B cell (primary cell): ENCODE measurements at regions not wholly inside any gene's neighbourhood (a gene's known extent, or its start where the extent isn't known, plus 50 kb on each side); places are given as distances from the start of the nearest gene placed in this dataset.

Experiments used
- ATAC-seq: fragments of 200-7000 bp; cut with Tn5 transposase; one replicate; pipeline ENCODE4 v1.10.0; 2021; ENCODE audit warnings: low read depth, mild to moderate bottlenecking, moderate number of reproducible peaks, moderate library complexity
- CTCF ChIA-PET: fragments of 350-600 bp; sonication (Branson Sonifier 250); formaldehyde crosslinking; loops from one replicate; lab custom pipeline; 2021; ENCODE audit warnings: antibody characterized with exemption, inconsistent platforms; lab: Charles Lee
- POLR2A ChIA-PET: fragments of 350-600 bp; sonication (Branson Sonifier 250); formaldehyde crosslinking; loops from one replicate; lab custom pipeline; 2021; ENCODE audit warnings: antibody characterized with exemption; lab: Charles Lee
- DNase-seq: peaks from one replicate; pipeline ENCODE4 v3.0.0; 2013
- H2AFZ ChIP-seq: 2 replicates; pipeline ENCODE4 v1.6.1; 2012; ENCODE audit warnings: mild to moderate bottlenecking, low read depth, low read length; ENCODE audit not compliant: insufficient read depth, poor library complexity, severe bottlenecking
- H3K27ac ChIP-seq, 2 donors: 1 replicate in 1 of 2; 2 replicates in 1 of 2; pipeline ENCODE4 v1.5.1; 2012 to 2013; ENCODE audit warnings: low read length in 2 of 2, mild to moderate bottlenecking in 2 of 2, moderate library complexity in 1 of 2
- H3K27me3 ChIP-seq, 4 experiments: fragments of 200-600 bp in 1 of 4; sonication (generic) in 1 of 4; replicated peaks in 1 of 4; 1 replicate in 2 of 4; 2 replicates in 2 of 4; pipeline versions ENCODE4 v1.6.1 to v1.7.0; 2013 to 2016; ENCODE audit warnings: low read length in 3 of 4, mild to moderate bottlenecking in 2 of 4, mixed read lengths in 1 of 4, moderate library complexity in 1 of 4; ENCODE audit not compliant: insufficient read depth in 4 of 4, control insufficient read depth in 3 of 4; ENCODE audit errors: control extremely low read depth in 1 of 4
- H3K36me3 ChIP-seq, 2 experiments: replicated peaks in 1 of 2; 1 replicate in 1 of 2; 2 replicates in 1 of 2; pipeline versions ENCODE4 v1.6.1 to v1.7.1; 2013; ENCODE audit warnings: low read length in 1 of 2; ENCODE audit not compliant: insufficient read depth in 2 of 2, control insufficient read depth in 1 of 2; ENCODE audit errors: control extremely low read depth in 1 of 2, extremely low read depth in 1 of 2
- H3K4me1 ChIP-seq, 2 donors: fragments of 200-600 bp in 1 of 2; sonication (generic) in 1 of 2; 1 replicate in 1 of 2; 2 replicates in 1 of 2; pipeline versions ENCODE4 v1.5.1 to v1.6.1; 2013 to 2017; ENCODE audit warnings: low read length in 2 of 2; ENCODE audit not compliant: control insufficient read depth in 2 of 2, insufficient read depth in 2 of 2
- H3K4me2 ChIP-seq: replicated peaks from 2 replicates; pipeline ENCODE3; 2012; ENCODE audit warnings: mild to moderate bottlenecking, low read depth, low read length; ENCODE audit not compliant: poor library complexity, severe bottlenecking
- H3K4me3 ChIP-seq, 5 experiments: fragments of 200-600 bp in 1 of 5; sonication (generic) in 1 of 5; 1 replicate in 3 of 5; 2 replicates in 2 of 5; pipeline versions ENCODE4 v1.5.1 to v1.7.0; 2011 to 2016; ENCODE audit warnings: low read length in 4 of 5, mild to moderate bottlenecking in 4 of 5, low read depth in 2 of 5, control low read depth in 1 of 5, moderate library complexity in 1 of 5; ENCODE audit not compliant: insufficient read depth in 1 of 5; ENCODE audit errors: control extremely low read depth in 1 of 5, extremely low read depth in 1 of 5
- H3K79me2 ChIP-seq: fragments of 200-600 bp; sonication (generic); one replicate; pipeline ENCODE4 v1.6.0; 2016; ENCODE audit warnings: low read length; ENCODE audit not compliant: control insufficient read depth, insufficient read depth
- H3K9ac ChIP-seq: fragments of 200-600 bp; sonication (generic); 2 replicates; pipeline ENCODE4 v1.6.1; 2017; ENCODE audit warnings: mild to moderate bottlenecking, low read length, moderate library complexity
- H3K9me3 ChIP-seq, 3 donors: one replicate each; pipeline versions ENCODE4 v1.6.1 to v1.7.1; 2013; ENCODE audit warnings: low read length in 2 of 3; ENCODE audit not compliant: control insufficient read depth in 2 of 3, insufficient read depth in 1 of 3; ENCODE audit errors: control extremely low read depth in 1 of 3
- H4K20me1 ChIP-seq: 2 replicates; pipeline ENCODE4 v1.6.0; 2012; ENCODE audit warnings: mild to moderate bottlenecking, low read length; ENCODE audit not compliant: insufficient read depth, control insufficient read depth, poor library complexity, severe bottlenecking
- H3K27ac Mint-ChIP-seq: one replicate; pipeline ENCODE4 v1.8.0; 2021; ENCODE audit warnings: mixed read lengths
- H3K27me3 Mint-ChIP-seq: one replicate; pipeline ENCODE4 v1.8.0; 2021; ENCODE audit warnings: mixed read lengths
- H3K4me1 Mint-ChIP-seq: one replicate; pipeline ENCODE4 v1.8.0; 2021; ENCODE audit warnings: mixed read lengths
- H3K4me3 Mint-ChIP-seq: one replicate; pipeline ENCODE4 v1.8.0; 2021; ENCODE audit warnings: mixed read lengths
- H3K9me3 Mint-ChIP-seq: one replicate; pipeline ENCODE4 v1.8.0; 2022; ENCODE audit warnings: mixed read lengths; ENCODE audit not compliant: insufficient read depth
- EZH2 ChIP-seq: IDR thresholded peaks from 2 replicates; pipeline ENCODE4 v1.6.1; 2012; ENCODE audit warnings: borderline replicate concordance, low read depth, mild to moderate bottlenecking, moderate library complexity, low read length; ENCODE audit not compliant: insufficient read depth, poor library complexity, severe bottlenecking
- WGBS: methylation state at CpG from one replicate; pipeline ENCODE4 v1.1.5; 2013; ENCODE audit warnings: missing lambda C conversion rate; ENCODE audit not compliant: insufficient coverage; 5-methylcytosine and 5-hydroxymethylcytosine counted together
- intact Hi-C: fragments of 100-400 bp; cut with micrococcal nuclease; formaldehyde crosslinking; loops from one replicate; pipeline ENCODE4 v1.10.0; 2022
- TF ChIP-seq, protein P1 (sequence below): fragments of 200-600 bp; IDR thresholded peaks from one replicate; pipeline ENCODE4 v1.8.0; 2022; ENCODE audit warnings: antibody characterized with exemption, mild to moderate bottlenecking

DNA sequence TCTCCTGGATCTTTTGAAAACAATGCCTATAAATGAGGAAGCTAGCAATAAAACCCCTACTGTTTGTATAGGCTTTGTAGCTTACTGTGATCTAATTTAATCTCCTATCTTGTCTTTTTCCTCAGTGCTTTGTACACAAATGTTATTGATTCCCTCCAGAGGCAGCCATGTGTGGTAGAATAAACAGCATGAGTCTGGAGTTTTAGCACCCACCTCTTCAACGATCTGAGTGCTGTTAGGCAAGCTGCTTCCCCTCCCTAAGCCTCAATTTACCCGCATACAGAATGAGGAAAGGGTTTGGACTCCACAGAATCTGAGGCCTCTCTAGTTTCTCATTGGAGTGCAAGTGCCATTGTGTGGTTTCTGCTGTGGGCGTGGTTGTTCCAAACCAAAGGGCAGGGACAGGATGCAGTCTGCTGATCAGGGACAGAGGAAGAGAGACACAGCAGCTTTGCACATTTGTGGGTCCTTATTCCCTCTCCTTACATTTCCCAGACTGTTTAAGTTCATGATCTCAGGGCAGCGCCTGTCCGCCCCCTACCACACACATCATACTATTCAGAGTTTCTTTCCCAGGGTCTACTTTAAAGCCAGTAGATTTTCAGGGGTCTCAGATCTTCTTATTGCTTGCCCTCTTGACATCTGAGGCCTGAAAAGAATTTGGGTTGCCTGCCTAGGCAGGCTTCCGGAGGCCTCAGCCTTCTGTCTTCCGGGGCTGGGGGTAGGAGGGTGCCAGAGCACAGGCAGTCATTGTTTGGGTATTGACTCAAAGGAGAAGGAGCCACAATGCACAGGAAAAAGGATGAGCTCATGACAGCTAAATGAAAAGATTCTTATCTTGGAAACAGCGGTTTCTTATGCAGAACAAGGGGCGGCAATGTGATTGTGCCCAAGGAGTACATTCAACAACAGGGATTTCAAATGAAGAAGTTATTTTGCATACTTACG, 114.9 kb upstream of the TEX13D start:
- CTCF ChIA-PET, result no interaction called here
- no peaks in the 10 kb centered on the region for H4K20me1 ChIP-seq
- Mint-ChIP-seq H3K4me1 (peaks cover 46% of the 10 kb centered on the region), H3K4me3 (peak overlapping the region; percentile 76), H3K9me3 (no peaks in the 10 kb centered on the region), H3K27ac (peak overlapping the region; percentile 94), H3K27me3 (no peaks in the 10 kb centered on the region)
- intact Hi-C loops, result no loop called here
- DNase-seq (peak; percentile 46), ATAC-seq (peak; percentile 62)
- H3K9ac ChIP-seq, result peak overlapping the region; percentile 24
- POLR2A ChIA-PET, result no interaction called here
- no peaks in the 10 kb centered on the region for H3K36me3 ChIP-seq
- H3K4me3 ChIP-seq, result peak overlapping the region in 1 of 5 experiments; percentile 17
- TF ChIP-seq, protein P1, sequence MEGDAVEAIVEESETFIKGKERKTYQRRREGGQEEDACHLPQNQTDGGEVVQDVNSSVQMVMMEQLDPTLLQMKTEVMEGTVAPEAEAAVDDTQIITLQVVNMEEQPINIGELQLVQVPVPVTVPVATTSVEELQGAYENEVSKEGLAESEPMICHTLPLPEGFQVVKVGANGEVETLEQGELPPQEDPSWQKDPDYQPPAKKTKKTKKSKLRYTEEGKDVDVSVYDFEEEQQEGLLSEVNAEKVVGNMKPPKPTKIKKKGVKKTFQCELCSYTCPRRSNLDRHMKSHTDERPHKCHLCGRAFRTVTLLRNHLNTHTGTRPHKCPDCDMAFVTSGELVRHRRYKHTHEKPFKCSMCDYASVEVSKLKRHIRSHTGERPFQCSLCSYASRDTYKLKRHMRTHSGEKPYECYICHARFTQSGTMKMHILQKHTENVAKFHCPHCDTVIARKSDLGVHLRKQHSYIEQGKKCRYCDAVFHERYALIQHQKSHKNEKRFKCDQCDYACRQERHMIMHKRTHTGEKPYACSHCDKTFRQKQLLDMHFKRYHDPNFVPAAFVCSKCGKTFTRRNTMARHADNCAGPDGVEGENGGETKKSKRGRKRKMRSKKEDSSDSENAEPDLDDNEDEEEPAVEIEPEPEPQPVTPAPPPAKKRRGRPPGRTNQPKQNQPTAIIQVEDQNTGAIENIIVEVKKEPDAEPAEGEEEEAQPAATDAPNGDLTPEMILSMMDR, result no peak
- TF ChIP-seq EZH2, result no peak
- no peaks in the 10 kb centered on the region for H3K79me2 ChIP-seq
- H3K4me2 ChIP-seq, result peak overlapping the region; percentile 55
- H3K27me3 ChIP-seq, result no peaks in the 10 kb centered on the region
- peaks cover 36 to 37% of the 10 kb centered on the region in 2 donors for H3K4me1 ChIP-seq
- WGBS, result 0% methylated on average over 1 of the region's 10 CpGs
- H3K27ac ChIP-seq, result peak overlapping the region; percentile 51 to 60
- peak overlapping the region; percentile 48 for H2AFZ ChIP-seq
- H3K9me3 ChIP-seq, result no peaks in the 10 kb centered on the region

DNA sequence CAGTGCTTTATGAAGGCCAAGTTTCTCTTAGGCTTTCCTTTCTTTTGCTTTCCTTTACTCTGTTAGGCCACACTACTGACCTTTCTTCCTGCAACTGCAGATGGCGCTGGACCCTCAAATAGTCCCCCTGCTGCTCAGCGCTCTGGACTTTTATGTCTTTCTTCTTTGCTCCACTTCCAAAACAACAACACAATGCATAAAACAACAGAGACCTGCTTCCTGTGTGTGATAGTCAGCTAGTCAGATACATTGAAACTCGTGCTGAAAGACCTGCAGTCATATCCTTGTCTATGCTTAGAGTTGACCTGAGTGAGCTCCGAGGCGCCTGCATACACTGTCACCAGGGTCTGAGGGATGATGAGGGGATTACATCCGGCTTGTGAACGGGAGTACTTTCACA, 108.9 kb upstream of the TEX13D start:
- Histone ChIP-seq H3K79me2 (no peaks in the 10 kb centered on the region), H3K4me1 (peaks cover 8 to 11% of the 10 kb centered on the region in 2 donors), H3K36me3 (no peaks in the 10 kb centered on the region), H4K20me1 (no peaks in the 10 kb centered on the region), H3K9ac (no peak overlapping the region), H3K9me3 (no peaks in the 10 kb centered on the region), H3K4me2 (no peak overlapping the region), H2AFZ (no peak overlapping the region), H3K27me3 (no peaks in the 10 kb centered on the region), H3K27ac (no peak overlapping the region), H3K4me3 (no peak overlapping the region)
- no peaks in the 10 kb centered on the region for H3K9me3 Mint-ChIP-seq
- WGBS, result no CpG with 5 or more reads among the region's 7 CpGs
- H3K4me3 Mint-ChIP-seq, result no peak overlapping the region
- ATAC-seq, result no peak
- ChIA-PET CTCF (no interaction called here), POLR2A (no interaction called here)
- intact Hi-C loops, result no loop called here
- H3K27ac Mint-ChIP-seq, result no peak overlapping the region
- DNase-seq, result no peak
- peaks cover 15% of the 10 kb centered on the region for H3K4me1 Mint-ChIP-seq
- TF ChIP-seq, protein P1, result no peak
- no peak for TF ChIP-seq EZH2
- no peaks in the 10 kb centered on the region for H3K27me3 Mint-ChIP-seq
